H1 (cell line): ENCODE measurements at regions not wholly inside any gene's neighbourhood (a gene's known extent, or its start where the extent isn't known, plus 50 kb on each side); places are given as distances from the start of the nearest gene placed in this dataset.

ENCODE experiments used
- CTCF ChIA-PET: fragments of 300-600 bp; sonication (Branson Sonifier 250); formaldehyde crosslinking; loops from one replicate; lab custom pipeline; 2021; ENCODE audit not compliant: partially characterized antibody; lab: Charles Lee
- POLR2A ChIA-PET: fragments of 300-600 bp; sonication (Branson Sonifier 250); formaldehyde crosslinking; loops from one replicate; lab custom pipeline; 2021; ENCODE audit warnings: inconsistent platforms; ENCODE audit not compliant: partially characterized antibody; lab: Charles Lee
- DNase-seq, 2 experiments: peaks; one replicate each; pipeline versions ENCODE4 v3.0.0 to v3.0.0-alpha.2; 2010 to 2022; ENCODE audit warnings: low spot score in 2 of 2, low read depth in 1 of 2, mixed read lengths in 1 of 2
- FAIRE-seq: peaks from 2 replicates; lab custom pipeline; 2011; peaks lifted over from hg19 to GRCh38; lab: Jason Lieb, UNC
- H2AFZ ChIP-seq: 2 replicates; pipeline ENCODE4 v1.8.1; 2012; ENCODE audit warnings: low read length, inconsistent platforms
- H2AK5ac ChIP-seq: 2 replicates; pipeline ENCODE4 v1.6.1; 2013; ENCODE audit warnings: low read depth, low read length
- H2BK120ac ChIP-seq: replicated peaks from 2 replicates; pipeline ENCODE3; 2013; ENCODE audit warnings: low read depth, low read length, inconsistent platforms
- H2BK12ac ChIP-seq: 2 replicates; pipeline ENCODE4 v1.6.1; 2013; ENCODE audit warnings: low read depth, low read length
- H2BK15ac ChIP-seq: 2 replicates; pipeline ENCODE4 v1.6.1; 2013; ENCODE audit warnings: low read length
- H2BK20ac ChIP-seq: 2 replicates; pipeline ENCODE4 v1.6.1; 2013; ENCODE audit warnings: low read length
- H2BK5ac ChIP-seq: 2 replicates; pipeline ENCODE4 v1.6.1; 2013; ENCODE audit warnings: low read depth, low read length
- H3K14ac ChIP-seq: 2 replicates; pipeline ENCODE4 v1.6.1; 2013; ENCODE audit warnings: inconsistent platforms; ENCODE audit not compliant: insufficient read length
- H3K18ac ChIP-seq: 2 replicates; pipeline ENCODE4 v1.6.1; 2013; ENCODE audit warnings: low read length; ENCODE audit errors: extremely low read depth
- H3K23ac ChIP-seq: 2 replicates; pipeline ENCODE4 v1.6.1; 2013; ENCODE audit warnings: inconsistent platforms; ENCODE audit not compliant: insufficient read length
- H3K23me2 ChIP-seq: 2 replicates; pipeline ENCODE4 v1.6.1; 2013; ENCODE audit warnings: low read depth, low read length
- H3K27ac ChIP-seq: 2 replicates; pipeline ENCODE4 v1.6.1; 2011; ENCODE audit warnings: low read depth, low read length, inconsistent platforms
- H3K27me3 ChIP-seq, 4 experiments: replicated peaks in 1 of 4; 1 replicate in 1 of 4; 2 replicates in 3 of 4; pipeline versions ENCODE4 v1.6.1 to v1.8.1; 2011 to 2013; ENCODE audit warnings: low read length in 3 of 4, mild to moderate bottlenecking in 3 of 4, inconsistent platforms in 2 of 4, mixed read lengths in 2 of 4, moderate library complexity in 1 of 4; ENCODE audit not compliant: control insufficient read depth in 3 of 4, insufficient read depth in 3 of 4; ENCODE audit errors: extremely low read depth in 1 of 4
- H3K36me3 ChIP-seq, 4 experiments: 2 replicates each; pipeline versions ENCODE4 v1.6.1 to v1.8.1; 2011 to 2013; ENCODE audit warnings: mild to moderate bottlenecking in 4 of 4, low read length in 3 of 4, moderate library complexity in 2 of 4, control low read depth in 1 of 4, inconsistent platforms in 1 of 4; ENCODE audit not compliant: insufficient read depth in 4 of 4, control insufficient read depth in 2 of 4
- H3K4ac ChIP-seq: replicated peaks from 2 replicates; pipeline ENCODE3; 2013; ENCODE audit warnings: low read length, low read depth, mixed read lengths, inconsistent platforms; ENCODE audit not compliant: insufficient read length
- H3K4me1 ChIP-seq, 4 experiments: replicated peaks in 1 of 4; 1 replicate in 1 of 4; 2 replicates in 3 of 4; pipeline versions ENCODE4 v1.6.1 to v1.8.1; 2011 to 2013; ENCODE audit warnings: low read length in 3 of 4, inconsistent platforms in 2 of 4, mixed read lengths in 1 of 4; ENCODE audit not compliant: insufficient read depth in 4 of 4, control insufficient read depth in 3 of 4
- H3K4me2 ChIP-seq, 2 experiments: 2 replicates each; pipeline versions ENCODE4 v1.6.1 to v1.8.1; 2011 to 2013; ENCODE audit warnings: low read depth in 2 of 2, low read length in 2 of 2, control low read depth in 1 of 2, inconsistent platforms in 1 of 2, mild to moderate bottlenecking in 1 of 2; ENCODE audit not compliant: insufficient read depth in 1 of 2
- H3K4me3 ChIP-seq, 4 experiments: fragments of 200-600, 300-600 bp in 1 of 4; sonication (generic), shearing (Covaris generic), sonication (Bioruptor Twin) in 1 of 4; 2 replicates each; pipeline versions ENCODE4 v1.5.1 to v1.8.1; 2011 to 2016; ENCODE audit warnings: low read length in 4 of 4, low read depth in 3 of 4, control low read depth in 2 of 4, inconsistent platforms in 2 of 4, mild to moderate bottlenecking in 2 of 4, mixed read lengths in 1 of 4, moderate library complexity in 1 of 4; ENCODE audit not compliant: insufficient read depth in 2 of 4; ENCODE audit errors: extremely low read depth in 1 of 4
- H3K56ac ChIP-seq: replicated peaks from 2 replicates; pipeline ENCODE3; 2013; ENCODE audit warnings: low read depth, mild to moderate bottlenecking, mixed read lengths, low read length, inconsistent platforms; ENCODE audit not compliant: insufficient read length
- H3K79me1 ChIP-seq: 2 replicates; pipeline ENCODE4 v1.6.1; 2013; ENCODE audit warnings: low read depth, low read length, control low read depth
- H3K79me2 ChIP-seq, 2 experiments: 2 replicates each; pipeline versions ENCODE4 v1.6.1 to v1.8.1; 2012 to 2013; ENCODE audit warnings: low read length in 2 of 2, mild to moderate bottlenecking in 2 of 2, inconsistent platforms in 1 of 2; ENCODE audit not compliant: insufficient read depth in 2 of 2, control insufficient read depth in 1 of 2
- H3K9ac ChIP-seq, 4 experiments: replicated peaks in 1 of 4; 1 replicate in 1 of 4; 2 replicates in 3 of 4; pipeline versions ENCODE4 v1.6.1 to v1.8.1; 2011 to 2013; ENCODE audit warnings: low read depth in 3 of 4, low read length in 3 of 4, control low read depth in 2 of 4, mild to moderate bottlenecking in 2 of 4, moderate library complexity in 2 of 4, inconsistent platforms in 1 of 4; ENCODE audit errors: extremely low read depth in 1 of 4
- H3K9me3 ChIP-seq, 2 experiments: 2 replicates each; pipeline versions ENCODE4 v1.6.1 to v1.8.1; 2012 to 2013; ENCODE audit warnings: mild to moderate bottlenecking in 2 of 2, moderate library complexity in 2 of 2, control low read depth in 1 of 2, inconsistent platforms in 1 of 2, low read depth in 1 of 2, low read length in 1 of 2, mixed read lengths in 1 of 2; ENCODE audit not compliant: insufficient read depth in 2 of 2
- H4K20me1 ChIP-seq, 2 experiments: replicated peaks in 1 of 2; 2 replicates each; pipeline versions ENCODE3 to v1.8.1; 2011 to 2013; ENCODE audit warnings: inconsistent platforms in 2 of 2, low read length in 2 of 2, mild to moderate bottlenecking in 1 of 2; ENCODE audit not compliant: insufficient read depth in 2 of 2, control insufficient read depth in 1 of 2
- H4K5ac ChIP-seq: 2 replicates; pipeline ENCODE4 v1.6.1; 2013; ENCODE audit warnings: low read length, low read depth, mixed read lengths, inconsistent platforms; ENCODE audit not compliant: insufficient read length
- H4K8ac ChIP-seq: 2 replicates; pipeline ENCODE4 v1.8.0; 2013; ENCODE audit warnings: mild to moderate bottlenecking, moderate library complexity, low read length, inconsistent platforms; ENCODE audit not compliant: insufficient read depth; ENCODE audit errors: extremely low read depth
- H4K91ac ChIP-seq: replicated peaks from 2 replicates; pipeline ENCODE3; 2013; ENCODE audit warnings: low read length, mixed read lengths, inconsistent platforms; ENCODE audit not compliant: insufficient read length
- BACH1 ChIP-seq: IDR thresholded peaks from 2 replicates; pipeline ENCODE4 v1.6.1; 2012; ENCODE audit warnings: low read length, improper control_type of control experiment
- CREB1 ChIP-seq: IDR thresholded peaks from 2 replicates; pipeline ENCODE4 v1.6.1; 2012; ENCODE audit warnings: inconsistent platforms
- CTBP2 ChIP-seq: IDR thresholded peaks from 2 replicates; pipeline ENCODE4 v1.7.0; 2011; ENCODE audit warnings: borderline replicate concordance, mild to moderate bottlenecking, moderate library complexity, mixed read lengths, low read length; ENCODE audit not compliant: insufficient read depth, insufficient read length
- EGR1 ChIP-seq: IDR thresholded peaks from 2 replicates; pipeline ENCODE4 v1.6.1; 2011; ENCODE audit warnings: low read depth, low read length, borderline replicate concordance
- EZH2 ChIP-seq: fragments of 200-600 bp; sonication (generic); IDR thresholded peaks from 2 replicates; pipeline ENCODE4 v1.7.1; 2012; ENCODE audit warnings: low read depth, mild to moderate bottlenecking, moderate library complexity, low read length, inconsistent platforms; ENCODE audit not compliant: severe bottlenecking
- HDAC2 ChIP-seq, 2 experiments: fragments of 300-600 bp in 1 of 2; sonication (generic) in 1 of 2; IDR thresholded peaks; 2 replicates each; pipeline ENCODE4 v1.6.1; 2011 to 2012; ENCODE audit warnings: low read depth in 2 of 2, low read length in 2 of 2, mild to moderate bottlenecking in 2 of 2, moderate library complexity in 2 of 2, borderline replicate concordance in 1 of 2, inconsistent platforms in 1 of 2
- HDAC6 ChIP-seq: IDR thresholded peaks from one replicate; pipeline ENCODE4 v1.7.1; 2012; ENCODE audit warnings: low read depth, mild to moderate bottlenecking, inconsistent platforms, low read length, moderate library complexity
- KDM4A ChIP-seq: IDR thresholded peaks from one replicate; pipeline ENCODE4 v1.7.1; 2012; ENCODE audit warnings: low read depth, mild to moderate bottlenecking, moderate library complexity, low read length, inconsistent platforms; ENCODE audit not compliant: severe bottlenecking
- POLR2A ChIP-seq, 2 experiments: IDR thresholded peaks; 1 replicate in 1 of 2; 2 replicates in 1 of 2; pipeline ENCODE4 v1.6.1; 2011; ENCODE audit warnings: low read depth in 2 of 2, low read length in 2 of 2, mild to moderate bottlenecking in 2 of 2; ENCODE audit errors: control extremely low read depth in 1 of 2
- POLR2AphosphoS5 ChIP-seq: IDR thresholded peaks from 2 replicates; pipeline ENCODE4 v1.6.1; 2011; ENCODE audit warnings: low read depth, low read length
- RNF2 ChIP-seq: fragments of 200-900, 300-1000 bp; sonication (generic); IDR thresholded peaks from 2 replicates; pipeline ENCODE4 v1.7.1; 2016; ENCODE audit warnings: borderline replicate concordance, low read depth, mild to moderate bottlenecking, antibody characterized with exemption, low read length; ENCODE audit not compliant: poor library complexity, severe bottlenecking; ENCODE audit errors: missing control alignments
- SAP30 ChIP-seq: fragments of 300-600 bp; sonication (generic); IDR thresholded peaks from 2 replicates; pipeline ENCODE4 v1.7.1; 2012; ENCODE audit warnings: low read length, moderate library complexity, mild to moderate bottlenecking, inconsistent platforms; ENCODE audit not compliant: insufficient read depth, insufficient replicate concordance
- TAF1 ChIP-seq: IDR thresholded peaks from 2 replicates; pipeline ENCODE4 v1.6.1; 2011; ENCODE audit warnings: mild to moderate bottlenecking, low read depth, low read length
- WGBS, 2 experiments: shearing (Covaris generic) in 1 of 2; methylation state at CpG; one replicate each; pipeline versions ENCODE4 v1.1.6 to v1.1.7; 2013 to 2015; ENCODE audit warnings: low lambda C conversion rate in 2 of 2, mixed read lengths in 2 of 2, inconsistent platforms in 1 of 2, low coverage in 1 of 2, missing lambda C conversion rate in 1 of 2; ENCODE audit not compliant: insufficient replicate concordance in 2 of 2, insufficient coverage in 1 of 2, insufficient read length in 1 of 2; ENCODE audit errors: extremely low coverage in 1 of 2, missing lambda C conversion rate in 1 of 2; 5-methylcytosine and 5-hydroxymethylcytosine counted together
- TF ChIP-seq, protein P1 (sequence below): IDR thresholded peaks from 2 replicates; pipeline ENCODE4 v1.6.1; 2012; ENCODE audit warnings: inconsistent platforms

- no peak overlapping the region for H4K91ac ChIP-seq
- H4K20me1 ChIP-seq, result no peaks in the 10 kb centered on the region
- H3K27me3 ChIP-seq, result no peaks in the 10 kb centered on the region
- no peaks in the 10 kb centered on the region for H3K4me1 ChIP-seq
- H2AFZ ChIP-seq, result no peak overlapping the region
- H3K4me3 ChIP-seq, result no peak overlapping the region
- H3K14ac ChIP-seq, result no peak overlapping the region
- H3K27ac ChIP-seq, result no peak overlapping the region
- no peak overlapping the region for H4K5ac ChIP-seq
- H2BK120ac ChIP-seq, result no peak overlapping the region
- no peak overlapping the region for H3K18ac ChIP-seq
- no peak overlapping the region for H3K9ac ChIP-seq
- no peak overlapping the region for H4K8ac ChIP-seq
- 93% methylated on average over 1 of the region's 1 CpG; no CpG with 5 or more reads in 1 of the 2 experiments for WGBS, 2 experiments
- no peak overlapping the region for H2BK5ac ChIP-seq
- no peaks in the 10 kb centered on the region for H3K23me2 ChIP-seq
- no peak overlapping the region for H2AK5ac ChIP-seq
- no peak overlapping the region for H2BK15ac ChIP-seq
- CTCF ChIA-PET, result no interaction called here
- no peak overlapping the region for H2BK20ac ChIP-seq
- no peak overlapping the region for H3K4ac ChIP-seq
- FAIRE-seq (no peak), DNase-seq (no peak)
- H3K36me3 ChIP-seq, result no peaks in the 10 kb centered on the region
- no peak overlapping the region for H3K4me2 ChIP-seq
- no peak overlapping the region for H3K23ac ChIP-seq
- H2BK12ac ChIP-seq, result no peak overlapping the region
- H3K79me2 ChIP-seq, result no peaks in the 10 kb centered on the region
- H3K79me1 ChIP-seq, result no peaks in the 10 kb centered on the region
- H3K9me3 ChIP-seq, result no peaks in the 10 kb centered on the region
- H3K56ac ChIP-seq, result no peak overlapping the region
- POLR2A ChIA-PET, result no interaction called here
- TF ChIP-seq CREB1 (no peak), BACH1 (no peak), RNF2 (no peak), CTBP2 (no peak), EGR1 (no peak), SAP30 (no peak), HDAC2 (IDR thresholded peaks at IDR 0.05; ENCODE audit: borderline replicate concordance in 1 of 2, low read depth in 2 of 2, low read length in 2 of 2) (no peak), TAF1 (no peak), POLR2AphosphoS5 (no peak), EZH2 (no peak), KDM4A (no peak), HDAC6 (no peak), POLR2A (IDR thresholded peaks at IDR 0.05; ENCODE audit: control extremely low read depth in 1 of 2, low read depth in 2 of 2, low read length in 2 of 2) (no peak)
- TF ChIP-seq, protein P1, sequence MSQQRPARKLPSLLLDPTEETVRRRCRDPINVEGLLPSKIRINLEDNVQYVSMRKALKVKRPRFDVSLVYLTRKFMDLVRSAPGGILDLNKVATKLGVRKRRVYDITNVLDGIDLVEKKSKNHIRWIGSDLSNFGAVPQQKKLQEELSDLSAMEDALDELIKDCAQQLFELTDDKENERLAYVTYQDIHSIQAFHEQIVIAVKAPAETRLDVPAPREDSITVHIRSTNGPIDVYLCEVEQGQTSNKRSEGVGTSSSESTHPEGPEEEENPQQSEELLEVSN, result no peak
Observed at GRCh38 chr12:88339966-88340365, 197.9 kb downstream of the TMTC3 start.
